ENCODE measurements at regions not wholly inside any gene's neighbourhood (a gene's known extent, or its start where the extent isn't known, plus 50 kb on each side); places are given as distances from the start of the nearest gene placed in this dataset.
A peak's percentile ranks its signal among the peaks of the same experiment; 100 is the strongest.

DNA sequence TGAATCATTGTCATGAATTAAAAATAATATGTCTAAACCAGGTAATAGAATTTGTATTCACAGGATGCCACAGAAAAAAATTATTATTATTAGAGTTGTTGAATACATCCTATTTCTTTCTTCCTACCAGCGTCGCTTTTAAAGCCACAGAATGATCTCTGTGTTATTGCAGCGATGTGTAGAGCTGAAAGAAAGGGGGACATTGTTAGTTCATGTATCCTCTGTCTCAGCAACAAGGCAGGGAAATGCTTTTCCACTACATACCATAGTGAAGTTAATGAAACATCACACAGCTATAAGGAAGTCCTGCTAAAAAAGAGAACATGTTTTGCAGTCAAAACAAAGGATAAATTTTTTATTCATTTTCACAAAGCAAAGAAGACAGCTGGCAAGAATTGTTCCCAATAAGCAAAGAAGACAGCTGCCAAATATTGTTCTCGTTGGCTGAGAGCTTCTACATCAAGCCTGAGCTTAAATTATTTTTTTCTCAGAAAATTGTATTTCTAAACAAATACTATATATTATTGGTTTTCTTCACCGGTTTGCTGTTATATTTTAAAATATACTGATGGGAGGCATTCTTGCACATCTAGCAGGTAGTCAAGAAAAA is 1234.4 kb downstream of the SUCLG1 start:
- Histone ChIP-seq H3K4me1 (no peaks in the 10 kb centered on the region), H3K27ac (no peak overlapping the region), H3K36me3 (no peaks in the 10 kb centered on the region), H3K9me3 (no peaks in the 10 kb centered on the region), H3K4me3 (no peak overlapping the region), H3K27me3 (no peaks in the 10 kb centered on the region)
- TF ChIP-seq POLR2A (IDR thresholded peaks at IDR 0.05) = no peak
- TF ChIP-seq, protein P1, sequence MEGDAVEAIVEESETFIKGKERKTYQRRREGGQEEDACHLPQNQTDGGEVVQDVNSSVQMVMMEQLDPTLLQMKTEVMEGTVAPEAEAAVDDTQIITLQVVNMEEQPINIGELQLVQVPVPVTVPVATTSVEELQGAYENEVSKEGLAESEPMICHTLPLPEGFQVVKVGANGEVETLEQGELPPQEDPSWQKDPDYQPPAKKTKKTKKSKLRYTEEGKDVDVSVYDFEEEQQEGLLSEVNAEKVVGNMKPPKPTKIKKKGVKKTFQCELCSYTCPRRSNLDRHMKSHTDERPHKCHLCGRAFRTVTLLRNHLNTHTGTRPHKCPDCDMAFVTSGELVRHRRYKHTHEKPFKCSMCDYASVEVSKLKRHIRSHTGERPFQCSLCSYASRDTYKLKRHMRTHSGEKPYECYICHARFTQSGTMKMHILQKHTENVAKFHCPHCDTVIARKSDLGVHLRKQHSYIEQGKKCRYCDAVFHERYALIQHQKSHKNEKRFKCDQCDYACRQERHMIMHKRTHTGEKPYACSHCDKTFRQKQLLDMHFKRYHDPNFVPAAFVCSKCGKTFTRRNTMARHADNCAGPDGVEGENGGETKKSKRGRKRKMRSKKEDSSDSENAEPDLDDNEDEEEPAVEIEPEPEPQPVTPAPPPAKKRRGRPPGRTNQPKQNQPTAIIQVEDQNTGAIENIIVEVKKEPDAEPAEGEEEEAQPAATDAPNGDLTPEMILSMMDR (IDR thresholded peaks at IDR 0.05) = no peak
- no peak for DNase-seq

DNA sequence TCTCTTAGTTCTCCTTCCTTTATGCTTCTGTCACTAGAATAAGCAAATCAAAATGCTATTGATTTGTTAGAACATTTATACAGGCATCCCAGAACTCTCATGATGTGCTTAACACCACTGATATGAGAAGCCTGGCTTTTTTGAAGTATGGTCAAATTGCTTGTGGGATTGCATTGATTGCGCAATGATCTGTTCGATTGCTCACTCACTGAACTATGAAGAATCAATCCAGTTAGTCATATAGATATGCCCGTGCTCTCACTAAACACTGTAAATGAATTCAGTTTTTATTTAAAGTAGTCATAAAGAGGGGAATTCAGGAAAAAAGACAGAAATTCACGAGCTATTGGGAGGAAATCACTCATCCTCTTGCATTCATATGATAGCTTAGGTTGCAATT is 1237.8 kb downstream of the SUCLG1 start:
- no peak for TF ChIP-seq POLR2A (IDR thresholded peaks at IDR 0.05)
- TF ChIP-seq, protein P1 (IDR thresholded peaks at IDR 0.05) = no peak
- Histone ChIP-seq H3K36me3 (no peaks in the 10 kb centered on the region), H3K4me1 (no peaks in the 10 kb centered on the region), H3K9me3 (no peaks in the 10 kb centered on the region), H3K27me3 (no peaks in the 10 kb centered on the region), H3K27ac (no peak overlapping the region), H3K4me3 (no peak overlapping the region)
- no peak for DNase-seq

DNA sequence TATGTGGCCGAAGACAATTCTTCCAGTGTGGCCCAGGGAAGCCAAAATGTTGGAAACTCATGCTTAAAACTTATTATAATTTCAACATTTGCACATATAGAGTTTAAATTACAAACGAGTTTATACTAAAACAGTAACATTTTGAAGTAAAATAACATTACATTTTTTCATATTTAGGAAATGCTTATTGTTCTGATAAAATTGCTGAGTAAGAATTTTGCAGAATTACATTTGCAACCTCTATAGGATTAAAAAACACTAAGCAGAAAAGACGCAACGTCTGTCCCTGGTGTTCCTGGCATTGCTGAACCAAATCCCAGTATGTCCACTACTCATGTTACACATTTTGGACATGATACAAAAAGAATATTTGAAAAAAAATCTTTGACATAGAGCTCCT is 1241.2 kb downstream of the SUCLG1 start:
- no peak for TF ChIP-seq POLR2A (IDR thresholded peaks at IDR 0.05)
- TF ChIP-seq, protein P1 (IDR thresholded peaks at IDR 0.05) = no peak
- Histone ChIP-seq H3K9me3 (no peaks in the 10 kb centered on the region), H3K27me3 (no peaks in the 10 kb centered on the region), H3K27ac (no peak overlapping the region), H3K4me1 (no peaks in the 10 kb centered on the region), H3K4me3 (no peak overlapping the region), H3K36me3 (no peaks in the 10 kb centered on the region)
- no peak for DNase-seq

DNA sequence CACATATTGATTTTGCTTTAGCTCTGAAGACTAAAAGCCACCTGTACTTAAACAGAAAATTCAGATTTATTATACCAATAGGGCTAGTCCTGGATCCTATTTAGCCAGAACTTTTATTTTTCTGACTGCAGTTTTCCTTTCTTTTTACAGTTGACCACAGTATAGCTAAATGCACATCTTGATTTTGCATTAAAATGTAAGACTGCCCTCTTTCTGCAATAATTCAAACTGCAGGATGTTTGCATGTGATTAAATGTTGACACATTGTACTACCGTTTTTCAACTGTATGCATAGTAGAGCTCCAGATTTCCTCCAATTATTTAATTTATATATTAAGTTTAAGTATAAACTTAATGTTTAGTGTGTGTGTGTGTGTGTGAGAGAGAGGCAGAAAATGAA is 1262.9 kb downstream of the SUCLG1 start:
- Histone ChIP-seq H3K27ac (no peak overlapping the region), H3K4me3 (no peak overlapping the region), H3K27me3 (no peaks in the 10 kb centered on the region), H3K9me3 (no peaks in the 10 kb centered on the region), H3K4me1 (no peaks in the 10 kb centered on the region), H3K36me3 (no peaks in the 10 kb centered on the region)
- DNase-seq = no peak
- TF ChIP-seq, protein P1 (IDR thresholded peaks at IDR 0.05) = peak in 4 of 6 experiments; percentile 35 to 74 (median 72)
- TF ChIP-seq POLR2A (IDR thresholded peaks at IDR 0.05) = no peak

DNA sequence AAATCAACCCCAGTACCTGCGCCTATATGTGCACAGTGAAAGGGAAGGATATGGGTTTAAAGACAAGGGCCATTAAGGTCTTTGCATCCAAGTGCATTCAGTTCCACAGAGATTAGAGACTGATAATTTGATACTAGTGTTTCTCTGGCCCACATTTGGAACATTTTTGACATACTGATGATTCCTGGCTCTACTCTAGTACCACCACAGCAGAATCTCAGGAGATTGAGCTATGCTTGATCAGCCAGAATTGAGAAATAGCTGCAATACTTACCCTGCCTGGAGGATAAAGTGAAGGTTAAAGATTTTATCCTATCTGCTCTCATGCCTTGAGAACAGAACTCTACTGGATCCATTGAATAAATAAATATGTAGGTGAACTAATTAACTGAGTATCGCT is 1267.8 kb downstream of the SUCLG1 start:
- no peaks in the 10 kb centered on the region for H3K4me1 ChIP-seq
- H3K27ac ChIP-seq = no peak overlapping the region
- no peaks in the 10 kb centered on the region for H3K27me3 ChIP-seq
- no peaks in the 10 kb centered on the region for H3K36me3 ChIP-seq
- DNase-seq = no peak
- TF ChIP-seq, protein P1 (IDR thresholded peaks at IDR 0.05) = no peak
- no peak for TF ChIP-seq POLR2A (IDR thresholded peaks at IDR 0.05)
- no peak overlapping the region for H3K4me3 ChIP-seq
- no peaks in the 10 kb centered on the region for H3K9me3 ChIP-seq
